ENCODE measurements at regions not wholly inside any gene's neighbourhood (a gene's known extent, or its start where the extent isn't known, plus 50 kb on each side); places are given as distances from the start of the nearest gene placed in this dataset.

- no peak for TF ChIP-seq BHLHE40 (IDR thresholded peaks at IDR 0.05; ENCODE audit: low read depth, low read length)
- TF ChIP-seq CTCF (conservative IDR thresholded peaks at IDR 0.05; ENCODE audit: low read depth, low read length), result no peak
- TF ChIP-seq MXI1 (IDR thresholded peaks at IDR 0.05; ENCODE audit: borderline replicate concordance, low read depth, low read length), result no peak
- no peak for TF ChIP-seq NFE2L2 (IDR thresholded peaks at IDR 0.05; ENCODE audit: low read depth, low read length)
- no peak for TF ChIP-seq RAD21 (IDR thresholded peaks at IDR 0.05; ENCODE audit: low read length)
- TF ChIP-seq FOS (IDR thresholded peaks at IDR 0.05; ENCODE audit: low read depth, low read length), result no peak
- TF ChIP-seq POLR2A (IDR thresholded peaks at IDR 0.05; ENCODE audit: low read depth, low read length), result no peak
- no peak for TF ChIP-seq USF2 (IDR thresholded peaks at IDR 0.05; ENCODE audit: low read depth, low read length)
- no peak for TF ChIP-seq RFX5 (IDR thresholded peaks at IDR 0.05; ENCODE audit: low read depth, low read length)
- no peak for TF ChIP-seq MAZ (IDR thresholded peaks at IDR 0.05; ENCODE audit: borderline replicate concordance, low read depth, low read length)
- TF ChIP-seq RCOR1 (IDR thresholded peaks at IDR 0.05; ENCODE audit: insufficient replicate concordance, low read length), result no peak
- TF ChIP-seq ELK1 (IDR thresholded peaks at IDR 0.05; ENCODE audit: borderline replicate concordance, low read depth, low read length), result no peak
Observed at GRCh38 chr21:23936991-23937390, 1670.3 kb downstream of the MRPL39 start.

Data from IMR-90 (cell line).